ENCODE measurements at regions not wholly inside any gene's neighbourhood (a gene's known extent, or its start where the extent isn't known, plus 50 kb on each side); places are given as distances from the start of the nearest gene placed in this dataset.
A peak's percentile ranks its signal among the peaks of the same experiment; 100 is the strongest.
"Not testable (repeated sequence)": the region's sequence is repeated elsewhere in the genome, so short reads cannot be mapped to it uniquely, and the experiment has no call there.

DNA sequence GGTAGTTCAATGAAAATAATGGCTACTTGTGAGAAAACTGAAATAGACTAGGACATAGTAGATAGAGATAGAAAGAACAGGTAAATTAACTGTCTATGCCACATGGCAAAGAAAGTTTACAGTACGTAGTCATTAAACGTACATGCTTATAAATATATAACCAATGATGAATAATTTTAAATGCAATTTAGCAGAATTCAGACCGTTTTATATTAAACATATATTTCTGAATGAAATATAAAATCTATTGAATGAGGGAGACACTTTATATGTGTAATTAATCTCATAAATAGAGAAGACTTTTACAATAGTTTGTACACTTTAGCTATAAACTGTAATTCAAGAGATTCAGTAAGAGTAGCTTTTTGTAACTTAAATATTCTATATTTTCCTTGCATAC, 124.4 kb upstream of the VPREB1 start:
- no peak for DNase-seq (ENCODE audit: low read depth in 2 of 2)

DNA sequence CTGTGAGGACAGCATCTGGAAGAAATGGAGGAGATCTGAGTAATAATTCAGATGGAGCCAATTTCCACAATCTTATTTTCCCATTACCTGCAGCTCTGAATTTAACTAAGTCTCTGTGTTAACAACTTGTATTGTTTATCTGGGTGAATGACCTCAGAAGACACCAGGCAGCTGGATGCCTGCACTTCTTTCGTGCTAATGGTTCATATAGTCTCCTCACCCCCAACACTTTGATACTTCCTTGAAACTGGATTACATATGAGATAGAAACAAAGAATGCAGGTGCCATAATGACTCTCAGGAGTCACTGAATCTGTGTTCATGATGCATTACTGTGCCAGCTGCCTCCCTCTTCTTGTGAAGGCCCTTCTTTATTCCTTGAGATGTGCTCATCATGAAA, 125.6 kb upstream of the VPREB1 start:
- no peak for DNase-seq (ENCODE audit: low read depth in 2 of 2)

DNA sequence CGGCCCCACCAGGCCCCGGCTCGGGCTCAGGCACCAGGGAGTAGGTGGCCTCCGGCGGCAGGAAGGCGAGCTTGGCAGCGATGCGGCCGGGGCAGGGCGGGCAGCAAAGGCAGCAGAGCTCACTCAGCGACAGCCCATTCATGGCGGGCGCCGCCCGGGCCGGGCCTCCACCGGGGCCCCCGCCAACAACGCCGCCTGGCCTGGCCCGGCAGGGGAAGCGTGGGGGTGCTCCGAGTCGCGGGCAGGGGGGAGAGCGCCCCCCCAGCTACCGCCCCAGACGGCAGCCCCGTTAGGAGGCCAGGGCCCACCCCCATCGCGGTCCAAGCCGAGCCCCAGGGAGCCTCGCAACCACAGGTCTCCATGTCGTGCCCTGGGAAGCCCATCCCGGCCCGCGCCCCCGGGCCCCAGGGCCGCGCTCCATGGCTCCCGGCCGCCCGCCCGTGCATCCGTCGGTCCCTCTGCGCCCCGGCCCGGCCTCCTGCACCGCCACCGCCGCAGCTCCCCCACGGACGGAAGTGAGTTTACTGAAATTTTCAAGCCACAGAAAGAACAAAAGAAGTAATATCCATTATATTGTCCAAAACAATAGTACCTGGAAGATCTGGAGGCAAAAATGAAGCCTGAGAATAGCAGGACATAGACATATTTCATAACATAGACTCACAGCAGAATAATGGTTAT, 126.6 kb upstream of the VPREB1 start:
- DNase-seq (ENCODE audit: low read depth in 2 of 2): not testable (repeated sequence)

DNA sequence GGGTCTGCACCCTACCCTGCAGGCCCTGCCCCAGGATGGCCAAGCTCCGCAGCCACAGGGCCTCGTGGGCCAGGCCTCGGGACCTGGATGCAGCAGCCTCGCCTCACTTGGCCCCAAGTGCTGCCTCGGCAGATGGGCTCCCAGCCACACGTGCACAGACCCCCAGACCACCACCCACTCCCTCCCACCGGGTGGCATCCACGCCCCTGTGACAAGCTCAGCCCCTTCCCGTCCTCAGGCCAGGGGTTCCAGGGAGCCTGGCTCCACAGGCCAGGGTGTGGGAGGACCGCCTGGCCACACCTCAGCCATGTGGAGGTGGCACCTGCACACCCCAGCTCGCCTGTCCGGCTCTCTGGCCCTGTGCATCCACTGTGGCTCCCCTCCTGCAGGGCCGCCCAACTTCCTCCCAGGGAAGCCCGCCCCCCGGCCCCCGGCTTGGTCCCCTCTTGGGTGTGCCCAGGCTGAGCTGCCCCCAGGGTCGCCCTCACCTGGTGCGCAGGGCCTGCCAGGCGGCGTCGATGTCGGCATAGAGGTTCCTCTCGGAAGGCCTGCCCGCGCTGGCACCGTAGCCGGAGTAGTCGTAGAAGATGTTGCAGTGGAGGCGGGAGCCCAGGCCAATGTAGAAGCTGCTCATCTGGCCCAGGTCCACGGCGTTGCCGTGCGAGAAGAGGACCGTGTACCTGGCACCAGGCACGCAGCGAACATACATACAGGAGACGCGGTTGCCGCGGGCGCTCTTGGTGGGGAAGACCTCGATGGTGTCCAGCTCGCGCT, 127.4 kb upstream of the VPREB1 start:
- not testable (repeated sequence) for DNase-seq (ENCODE audit: low read depth in 2 of 2)

DNA sequence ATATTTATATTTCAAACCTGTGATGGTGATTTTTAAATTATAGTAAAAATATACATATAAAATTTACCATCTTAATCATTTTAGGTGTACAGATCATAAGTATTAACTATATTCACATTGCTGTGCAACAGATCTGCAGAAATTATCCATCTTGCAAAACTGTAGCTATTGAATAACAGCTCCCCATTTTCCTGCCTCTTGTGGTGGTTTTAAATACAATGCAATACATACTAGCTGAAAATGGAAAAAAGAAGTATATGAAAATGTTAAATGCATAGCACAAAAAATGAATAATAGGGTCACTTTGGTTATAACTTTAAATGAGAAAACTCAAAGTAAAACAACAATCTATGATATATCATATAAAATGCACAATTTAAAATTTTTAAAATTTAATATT, 130.9 kb upstream of the VPREB1 start:
- no peak for DNase-seq (ENCODE audit: low read depth in 2 of 2)

DNA sequence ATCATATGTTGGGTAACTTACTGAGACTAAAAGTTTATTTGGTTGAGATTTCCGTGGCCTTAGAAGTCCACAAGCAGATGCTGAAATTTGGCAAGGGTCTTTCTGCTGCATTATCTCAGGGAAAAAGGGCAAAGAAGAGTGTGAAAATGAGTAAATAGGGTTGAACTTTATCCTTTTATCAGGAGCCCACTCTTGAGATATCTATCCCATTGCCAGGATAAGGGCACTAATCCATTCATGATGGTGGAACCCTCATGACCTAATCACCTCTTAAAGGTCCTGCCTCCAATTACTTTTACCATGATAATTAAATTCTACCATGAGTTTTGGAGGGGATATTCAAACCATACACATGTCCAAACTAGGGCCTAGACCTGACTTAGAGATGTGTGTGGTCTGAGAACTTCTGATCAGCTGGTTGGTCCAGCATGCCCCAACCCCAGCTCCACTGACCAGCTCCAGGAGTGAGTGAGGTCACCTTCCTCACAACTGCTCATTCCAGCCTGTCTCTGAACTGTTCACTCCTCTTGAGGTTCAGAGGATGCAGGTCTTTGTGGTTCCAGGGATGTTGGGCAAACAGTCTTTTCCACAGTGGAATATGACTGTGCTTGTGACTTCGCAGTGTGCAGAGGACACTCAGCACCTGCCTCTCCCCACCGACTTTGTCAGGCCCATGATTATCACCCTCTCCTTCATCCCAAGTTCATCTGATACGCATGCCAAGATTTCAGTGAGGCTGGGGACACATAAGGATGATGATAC, 130.1 kb upstream of the TOP3B start:
- no peak for DNase-seq (ENCODE audit: low read depth in 2 of 2)

DNA sequence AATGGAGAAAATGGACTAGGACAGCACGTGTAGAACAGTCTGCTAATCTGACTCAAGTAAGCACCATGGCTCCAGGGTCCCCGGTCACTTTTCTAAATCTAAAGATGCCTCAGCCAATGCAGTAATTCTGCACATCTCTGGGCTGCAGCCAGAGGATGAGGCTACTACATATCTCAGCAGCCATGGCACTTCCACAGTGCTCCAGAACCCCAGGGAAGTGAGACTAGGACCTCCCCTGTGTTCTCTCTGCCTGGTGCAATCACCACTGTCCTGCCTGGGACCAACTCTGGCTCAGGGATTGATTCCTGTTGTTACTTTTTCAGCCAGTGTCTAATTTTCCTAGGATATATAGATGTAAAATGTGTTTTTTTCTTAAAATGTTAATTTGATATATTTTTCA, 129.4 kb upstream of the TOP3B start:
- DNase-seq (ENCODE audit: low read depth in 2 of 2): no peak

DNA sequence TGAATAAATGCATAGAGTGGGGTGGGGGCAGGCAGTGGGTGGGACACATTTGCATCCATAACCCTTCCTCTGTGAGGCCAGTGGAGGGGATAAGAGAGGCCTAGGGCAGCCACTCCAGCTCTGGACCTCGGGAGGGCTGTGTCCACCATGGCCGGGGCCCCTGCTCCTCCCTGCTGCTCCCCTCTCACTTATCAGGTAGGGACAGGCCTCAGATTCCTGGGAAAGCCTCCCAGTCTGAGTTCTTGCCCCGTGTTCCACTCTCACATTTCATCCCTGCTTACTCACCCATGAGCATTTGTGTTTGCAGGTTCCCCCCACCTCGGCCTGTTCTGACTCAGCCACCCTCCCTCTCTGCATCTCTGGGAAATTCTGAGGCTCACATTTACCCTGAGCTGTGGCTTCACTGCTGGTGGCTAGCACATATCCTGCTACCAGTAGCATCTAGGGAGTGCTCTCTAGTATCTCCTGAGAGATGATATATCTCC, 128.7 kb upstream of the TOP3B start:
- peak in 1 of 2 donors; percentile 8 for DNase-seq (ENCODE audit: low read depth in 2 of 2)

DNA sequence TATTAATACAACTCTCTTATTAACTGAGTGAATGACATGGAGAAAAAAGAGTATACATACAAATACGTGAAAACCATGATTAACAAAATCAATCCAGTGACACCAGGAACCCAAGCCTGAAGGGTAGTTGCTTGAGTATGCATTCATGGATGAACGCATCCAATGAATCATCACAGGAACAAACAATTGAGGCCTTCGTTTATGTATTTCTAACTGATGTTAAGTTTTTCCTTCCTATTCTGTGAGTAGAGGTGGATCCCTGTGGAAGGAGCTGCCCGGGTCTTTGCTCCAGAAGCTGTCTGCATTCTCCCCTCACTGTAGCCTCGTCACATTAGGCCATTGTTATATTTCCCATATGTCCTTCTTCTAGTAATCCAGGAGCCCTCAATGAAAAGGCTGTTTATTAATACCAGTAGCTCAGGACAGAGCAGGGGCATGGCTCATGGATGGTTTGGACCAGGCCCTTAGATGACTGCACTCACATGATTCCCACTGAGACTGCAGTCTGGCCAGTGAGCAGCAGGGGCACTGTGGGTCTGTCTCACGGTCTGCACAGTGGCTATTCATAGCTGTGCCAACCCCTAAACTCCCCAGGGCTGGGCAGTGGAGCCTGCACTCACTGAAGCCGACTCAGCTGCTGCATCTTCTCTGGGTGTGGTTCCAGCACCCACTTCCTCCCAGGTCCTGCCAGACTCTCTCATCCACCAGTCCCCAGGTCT, 128.1 kb upstream of the TOP3B start:
- DNase-seq (ENCODE audit: low read depth in 2 of 2): no peak

DNA sequence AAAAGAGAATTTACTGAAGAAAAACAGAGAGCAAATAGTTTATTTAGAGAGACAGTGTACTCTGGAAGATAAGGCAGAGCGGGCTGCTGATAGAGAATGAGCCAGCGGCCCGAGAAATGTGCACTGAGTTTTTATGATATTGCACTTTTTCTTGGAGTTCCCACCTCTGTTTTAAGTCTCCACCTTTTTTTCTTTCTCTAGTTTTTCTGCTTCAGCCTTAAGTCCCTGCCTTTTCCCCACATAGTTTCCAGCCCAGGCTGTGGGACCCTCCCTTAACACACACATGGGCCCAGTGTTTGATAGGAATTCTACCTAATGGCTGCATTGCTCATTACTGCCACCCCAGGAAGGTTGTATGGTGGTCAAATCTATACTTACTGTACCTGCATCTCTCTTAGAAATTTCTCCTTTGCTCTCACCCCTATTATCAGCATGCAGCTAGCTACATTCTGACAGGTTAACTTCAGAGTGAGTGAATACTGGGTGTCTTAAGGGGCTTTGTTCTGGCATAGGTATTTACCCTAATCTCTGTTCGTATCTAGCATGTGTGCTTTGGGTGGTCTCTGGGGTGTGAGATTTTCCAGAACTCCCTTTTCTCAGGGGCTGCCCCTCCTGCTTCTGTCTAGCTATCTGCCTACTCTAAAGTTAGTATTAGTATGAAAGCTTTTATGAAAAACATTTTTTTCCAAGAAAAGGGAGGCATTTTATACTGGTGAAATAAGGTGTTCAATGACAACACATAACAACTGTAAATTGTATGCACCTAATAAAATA, 127.3 kb upstream of the TOP3B start:
- DNase-seq (ENCODE audit: low read depth in 2 of 2): no peak

DNA sequence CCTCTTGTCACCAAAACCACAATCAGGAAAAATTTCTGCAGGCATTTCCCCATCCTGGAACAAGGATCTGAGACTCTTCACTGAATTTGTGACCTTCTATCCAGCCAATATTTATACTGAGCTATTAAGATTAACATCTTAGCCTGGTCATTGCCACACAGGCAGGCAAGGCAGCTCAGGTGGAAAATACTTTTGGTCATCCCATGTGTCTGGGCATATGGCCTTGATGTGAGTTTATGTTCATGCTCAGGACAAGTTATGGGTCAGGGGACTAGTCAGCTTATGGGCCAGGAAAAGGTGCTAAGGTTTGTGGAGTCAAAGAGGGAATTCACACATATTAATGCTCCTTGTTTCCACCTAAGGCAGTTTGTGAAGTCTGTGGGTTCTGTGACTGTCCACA, 124.3 kb upstream of the TOP3B start:
- DNase-seq (ENCODE audit: low read depth in 2 of 2): no peak

DNA sequence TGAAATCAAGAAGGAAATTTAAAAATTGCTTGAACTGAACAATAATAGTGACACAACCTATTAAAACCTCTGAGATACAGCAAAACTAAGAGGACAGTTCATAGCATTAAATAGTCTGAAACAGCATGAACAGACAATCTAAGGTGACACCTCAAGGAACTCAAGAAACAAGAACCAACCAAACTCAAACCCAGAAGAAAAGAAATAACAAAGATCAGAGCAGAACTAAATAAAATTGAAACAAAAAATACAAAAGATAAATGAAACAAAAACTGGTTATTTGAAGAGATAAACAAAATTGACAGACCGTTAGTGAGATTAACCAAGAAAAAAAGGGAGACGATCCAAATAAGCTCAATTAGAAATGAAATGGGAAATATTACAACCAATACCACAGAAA, 122.8 kb upstream of the TOP3B start:
- no peak for DNase-seq (ENCODE audit: low read depth in 2 of 2)

DNA sequence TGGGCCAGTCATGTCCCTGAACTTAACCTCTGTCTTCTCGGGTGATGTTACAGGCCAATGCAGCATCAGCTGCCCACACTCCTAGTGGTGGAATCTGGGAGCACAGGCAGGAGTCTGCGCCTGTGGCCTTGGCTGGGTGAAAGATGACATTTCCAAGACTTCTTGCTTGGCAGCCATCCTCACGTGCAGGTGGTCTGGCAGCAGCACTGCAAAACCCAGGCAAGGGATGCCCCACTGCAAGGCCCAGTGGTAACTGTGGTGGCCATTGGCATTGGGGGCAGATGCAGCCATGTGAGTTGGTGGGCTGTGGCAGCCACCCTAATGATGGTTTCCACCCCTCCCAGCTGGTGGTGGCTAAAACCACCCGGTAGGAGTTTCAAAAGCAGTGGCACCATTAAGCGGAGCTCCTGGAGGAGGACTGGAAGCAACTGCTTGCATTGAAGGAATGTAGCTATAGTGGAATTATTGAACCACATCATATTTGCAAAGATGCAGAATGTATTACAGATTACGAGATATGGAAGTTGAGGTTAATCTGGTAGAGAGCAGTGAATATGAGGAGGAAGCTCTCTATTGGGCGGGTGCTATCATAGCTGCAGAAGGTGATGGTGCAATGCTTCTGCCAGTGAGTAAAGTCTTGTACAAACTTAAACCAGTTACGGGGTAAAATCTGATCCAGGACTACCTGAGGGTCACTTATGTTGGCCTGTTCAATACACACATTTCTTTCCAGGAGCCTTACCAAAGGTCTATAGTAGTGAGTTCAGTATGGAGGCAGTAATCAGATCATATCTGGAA, 120.7 kb upstream of the TOP3B start:
- DNase-seq (ENCODE audit: low read depth in 2 of 2): no peak

DNA sequence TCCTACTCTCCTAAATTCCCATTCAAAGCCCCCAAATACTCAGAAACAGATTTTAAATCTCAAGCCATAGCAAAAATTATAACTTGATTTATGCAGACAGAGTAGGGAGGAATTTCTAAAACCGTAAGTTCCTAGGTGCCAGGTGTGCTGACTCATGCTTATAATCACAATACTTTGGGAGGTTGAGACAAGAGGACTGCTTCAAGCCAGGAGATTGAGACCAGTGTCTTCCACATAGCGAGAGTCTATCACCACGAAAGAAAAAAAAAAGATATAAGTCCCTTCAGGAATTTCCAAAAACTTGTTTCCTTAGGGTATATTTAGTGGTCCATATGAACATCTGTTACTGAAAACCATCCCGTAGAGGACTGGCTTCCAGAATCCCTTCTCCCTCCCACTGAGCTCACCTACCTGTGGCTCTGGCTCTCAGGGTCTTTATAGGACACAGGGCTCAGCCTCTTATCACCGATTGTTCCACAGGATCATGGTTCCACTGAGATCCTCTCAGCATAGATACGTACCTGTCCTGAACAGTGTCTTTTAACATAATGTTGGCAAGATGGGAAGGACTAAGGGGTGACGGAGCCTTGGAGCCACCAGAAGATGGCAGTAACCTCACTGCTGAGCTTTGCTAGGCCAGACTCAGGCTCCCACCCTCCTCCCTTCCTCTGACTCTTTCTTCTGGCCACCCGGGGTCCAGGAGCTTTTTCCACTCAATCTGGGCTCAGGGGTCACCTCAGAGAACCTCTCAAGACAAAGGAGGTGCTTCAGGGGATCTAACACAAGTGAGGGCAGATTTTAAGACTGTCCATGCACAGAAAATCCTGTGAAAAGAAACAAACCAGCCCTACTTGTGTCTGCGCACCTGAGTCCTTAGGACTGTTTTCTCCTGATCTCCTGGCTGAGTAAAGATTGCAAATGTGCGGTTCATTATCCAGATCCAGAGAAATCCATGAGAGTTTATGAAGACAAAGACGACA, 117.5 kb upstream of the TOP3B start:
- no peak for DNase-seq (ENCODE audit: low read depth in 2 of 2)

DNA sequence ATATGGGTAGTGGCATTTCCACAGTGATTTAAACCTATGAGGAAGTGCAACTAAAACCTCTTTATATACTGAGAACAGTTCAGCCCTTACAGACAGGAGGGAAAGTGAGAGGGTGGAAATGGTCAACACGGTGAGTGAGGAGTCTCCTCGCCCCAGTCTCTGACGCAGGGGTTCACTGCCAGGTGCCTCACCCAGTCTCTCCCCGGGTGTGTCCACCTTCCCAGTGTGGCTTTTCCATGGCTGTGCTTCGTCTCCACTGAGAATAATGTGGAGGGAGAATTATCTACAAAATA, 116.6 kb upstream of the TOP3B start:
- DNase-seq (ENCODE audit: low read depth in 2 of 2): no peak

DNA sequence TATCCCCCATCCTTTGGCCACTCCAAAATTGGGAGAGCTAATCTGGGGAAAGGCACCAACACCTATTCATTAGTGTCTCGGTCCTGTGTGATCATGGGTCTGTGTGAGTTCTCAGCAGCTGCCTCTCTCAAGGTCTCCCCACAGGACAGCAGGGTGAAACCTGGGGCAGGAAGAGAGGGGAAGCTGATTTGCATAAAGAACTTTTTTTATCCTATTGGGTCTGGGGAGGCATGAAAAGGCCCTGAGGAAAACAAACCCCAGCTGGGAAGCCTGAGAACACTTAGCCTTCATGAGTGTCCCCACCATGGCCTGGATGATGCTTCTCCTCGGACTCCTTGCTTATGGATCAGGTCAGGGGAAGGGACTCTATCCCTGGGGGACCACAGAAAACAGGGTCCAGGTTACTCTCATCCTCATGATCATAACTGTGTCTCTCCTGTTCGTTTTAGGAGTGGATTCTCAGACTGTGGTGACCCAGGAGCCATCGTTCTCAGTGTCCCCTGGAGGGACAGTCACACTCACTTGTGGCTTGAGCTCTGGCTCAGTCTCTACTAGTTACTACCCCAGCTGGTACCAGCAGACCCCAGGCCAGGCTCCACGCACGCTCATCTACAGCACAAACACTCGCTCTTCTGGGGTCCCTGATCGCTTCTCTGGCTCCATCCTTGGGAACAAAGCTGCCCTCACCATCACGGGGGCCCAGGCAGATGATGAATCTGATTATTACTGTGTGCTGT, 116.0 kb upstream of the TOP3B start:
- DNase-seq (ENCODE audit: low read depth in 2 of 2): no peak

DNA sequence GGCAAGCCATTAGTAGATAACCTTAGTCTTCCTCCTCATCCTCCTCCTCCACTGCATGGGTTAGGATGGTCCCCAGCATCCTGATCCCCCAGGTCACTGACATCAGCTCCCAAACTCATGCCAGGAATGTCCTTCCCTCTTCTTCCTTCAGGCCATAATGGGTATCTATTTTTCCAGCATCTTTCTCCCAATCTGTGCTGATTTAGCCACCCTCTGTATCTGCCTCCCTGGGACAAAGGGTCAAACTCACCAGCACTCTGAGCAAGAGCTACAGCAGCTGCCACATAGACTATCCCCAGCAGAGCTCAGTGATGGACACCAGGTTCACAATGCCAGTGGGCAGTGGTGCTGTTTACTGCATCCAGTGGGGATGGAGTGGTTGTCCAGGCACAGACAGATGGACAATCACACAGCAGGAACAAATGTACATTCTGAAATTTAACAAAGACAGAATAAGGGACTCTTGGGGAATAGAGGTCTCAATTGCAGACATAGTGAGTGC, 115.2 kb upstream of the TOP3B start:
- DNase-seq (ENCODE audit: low read depth in 2 of 2): no peak

DNA sequence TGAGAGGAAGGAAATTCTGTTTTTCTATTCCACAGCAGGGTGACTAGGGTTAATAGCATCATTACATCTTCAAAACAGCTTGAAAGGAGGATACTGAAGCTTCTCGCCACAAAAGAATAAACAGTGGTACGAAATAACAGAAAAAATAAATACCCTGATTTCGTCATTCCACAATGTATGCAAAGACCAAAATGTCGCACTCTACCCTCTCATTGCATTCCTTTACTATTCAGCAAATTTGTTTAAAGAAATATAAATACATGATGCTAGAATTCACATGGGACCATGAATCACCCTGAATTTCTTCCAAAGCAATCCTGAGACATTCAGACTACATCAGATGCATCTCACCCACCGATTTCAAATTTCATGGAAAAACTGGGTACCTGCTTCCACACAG, 112.3 kb upstream of the TOP3B start:
- DNase-seq (ENCODE audit: low read depth in 2 of 2): no peak

DNA sequence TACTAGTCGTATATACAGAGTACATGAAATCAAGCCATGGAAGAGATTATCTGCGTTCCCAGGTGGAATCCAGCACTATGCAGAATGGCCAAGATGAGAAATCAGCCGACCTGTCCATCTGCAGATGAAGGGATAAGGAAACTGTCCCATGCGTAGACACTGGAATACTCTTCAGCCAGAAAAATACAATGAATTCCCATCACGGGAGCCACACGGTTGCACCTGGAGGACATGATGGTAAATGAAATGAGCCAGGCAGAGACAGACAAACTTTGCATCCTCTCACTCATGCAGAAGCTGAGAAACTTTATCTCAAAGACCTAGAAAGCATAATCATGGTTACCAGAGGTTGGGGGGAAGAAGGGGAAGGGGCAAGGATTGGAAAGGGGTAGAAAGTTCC, 111.9 kb upstream of the TOP3B start:
- DNase-seq (ENCODE audit: low read depth in 2 of 2): no peak

Measured in activated CD4-positive, alpha-beta T cell treated with anti-CD3 and anti-CD28 coated beads for 24 hours (primary cell).